ENCODE measurements at regions not wholly inside any gene's neighbourhood (a gene's known extent, or its start where the extent isn't known, plus 50 kb on each side); places are given as distances from the start of the nearest gene placed in this dataset.

- no peak for DNase-seq
- H3K27me3 Mint-ChIP-seq (ENCODE audit: low read depth, poor library complexity) = no peaks in the 10 kb centered on the region
These were observed 356.2 kb upstream of the NUDT12 start for GRCh38 chr5:103918668-103919367.

DNA sequence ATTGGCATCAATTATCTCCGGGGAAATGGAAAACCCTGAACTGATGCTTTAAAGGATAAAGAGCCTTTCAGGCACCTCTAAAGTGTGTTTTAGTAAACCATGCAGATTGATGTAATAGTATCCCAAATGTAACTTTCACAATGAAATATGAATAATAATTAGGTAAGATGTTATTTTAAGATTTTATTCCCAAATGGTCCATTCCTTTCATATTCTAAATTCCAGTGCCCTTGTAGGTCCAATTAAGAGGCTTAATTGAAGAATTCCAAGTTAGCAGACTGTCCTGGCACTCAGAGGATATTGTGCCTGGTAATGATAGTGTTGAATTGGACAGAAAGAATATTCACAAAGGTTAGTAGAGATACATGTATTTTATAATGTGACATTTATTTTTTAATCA, 352.5 kb upstream of the NUDT12 start:
- DNase-seq = no peak
- H3K4me3 Mint-ChIP-seq = no peak overlapping the region
- TF ChIP-seq, protein P1, sequence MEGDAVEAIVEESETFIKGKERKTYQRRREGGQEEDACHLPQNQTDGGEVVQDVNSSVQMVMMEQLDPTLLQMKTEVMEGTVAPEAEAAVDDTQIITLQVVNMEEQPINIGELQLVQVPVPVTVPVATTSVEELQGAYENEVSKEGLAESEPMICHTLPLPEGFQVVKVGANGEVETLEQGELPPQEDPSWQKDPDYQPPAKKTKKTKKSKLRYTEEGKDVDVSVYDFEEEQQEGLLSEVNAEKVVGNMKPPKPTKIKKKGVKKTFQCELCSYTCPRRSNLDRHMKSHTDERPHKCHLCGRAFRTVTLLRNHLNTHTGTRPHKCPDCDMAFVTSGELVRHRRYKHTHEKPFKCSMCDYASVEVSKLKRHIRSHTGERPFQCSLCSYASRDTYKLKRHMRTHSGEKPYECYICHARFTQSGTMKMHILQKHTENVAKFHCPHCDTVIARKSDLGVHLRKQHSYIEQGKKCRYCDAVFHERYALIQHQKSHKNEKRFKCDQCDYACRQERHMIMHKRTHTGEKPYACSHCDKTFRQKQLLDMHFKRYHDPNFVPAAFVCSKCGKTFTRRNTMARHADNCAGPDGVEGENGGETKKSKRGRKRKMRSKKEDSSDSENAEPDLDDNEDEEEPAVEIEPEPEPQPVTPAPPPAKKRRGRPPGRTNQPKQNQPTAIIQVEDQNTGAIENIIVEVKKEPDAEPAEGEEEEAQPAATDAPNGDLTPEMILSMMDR (IDR thresholded peaks at IDR 0.05) = no peak
- H3K36me3 Mint-ChIP-seq (ENCODE audit: low read depth) = no peaks in the 10 kb centered on the region
- peaks cover 30% of the 10 kb centered on the region for H3K4me1 Mint-ChIP-seq
- H3K9me3 Mint-ChIP-seq = no peaks in the 10 kb centered on the region
- H3K27me3 Mint-ChIP-seq (ENCODE audit: low read depth, poor library complexity) = no peaks in the 10 kb centered on the region
- H3K27ac Mint-ChIP-seq = no peak overlapping the region

More at GRCh38 chr5:103918668-103919367, 356.2 kb upstream of the NUDT12 start:
- TF ChIP-seq, protein P1 (IDR thresholded peaks at IDR 0.05) = no peak
- Mint-ChIP-seq H3K27ac (peak overlapping the region; percentile 61), H3K4me1 (peaks cover 22% of the 10 kb centered on the region), H3K4me3 (no peak overlapping the region), H3K36me3 (ENCODE audit: low read depth) (no peaks in the 10 kb centered on the region), H3K9me3 (no peaks in the 10 kb centered on the region)

DNA sequence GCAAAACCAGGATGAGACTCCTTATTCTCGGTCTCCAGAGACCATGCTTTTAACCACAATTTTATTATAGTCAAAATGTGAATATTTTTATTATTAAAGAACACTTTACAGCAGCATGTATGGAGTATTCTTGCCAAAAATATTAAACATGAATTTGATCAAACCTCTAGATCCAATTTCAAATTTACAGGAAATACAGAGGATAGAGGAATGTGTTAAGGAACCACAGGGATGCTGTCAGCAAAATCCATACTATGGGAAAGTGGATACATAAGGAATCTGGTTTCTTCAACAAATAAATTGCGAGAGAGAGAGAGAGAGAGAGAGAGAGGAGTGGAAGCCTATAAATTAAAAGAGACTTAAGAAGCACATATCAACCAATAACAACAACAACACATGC, 348.2 kb upstream of the NUDT12 start:
- Mint-ChIP-seq H3K27me3 (ENCODE audit: low read depth, poor library complexity) (no peaks in the 10 kb centered on the region), H3K27ac (no peak overlapping the region), H3K36me3 (ENCODE audit: low read depth) (no peaks in the 10 kb centered on the region), H3K4me1 (peaks cover 43% of the 10 kb centered on the region), H3K9me3 (no peaks in the 10 kb centered on the region), H3K4me3 (no peak overlapping the region)
- DNase-seq = no peak
- TF ChIP-seq, protein P1 (IDR thresholded peaks at IDR 0.05) = no peak

GRCh38 chr5:103910011-103910410, 347.4 kb upstream of the NUDT12 start:
- DNase-seq = no peak
- no peaks in the 10 kb centered on the region for H3K9me3 Mint-ChIP-seq
- peaks cover 43% of the 10 kb centered on the region for H3K4me1 Mint-ChIP-seq
- peak overlapping the region; percentile 88 for H3K27ac Mint-ChIP-seq
- TF ChIP-seq, protein P1 (IDR thresholded peaks at IDR 0.05) = no peak
- H3K27me3 Mint-ChIP-seq (ENCODE audit: low read depth, poor library complexity) = no peaks in the 10 kb centered on the region
- H3K36me3 Mint-ChIP-seq (ENCODE audit: low read depth) = peaks cover 5% of the 10 kb centered on the region
- peak overlapping the region; percentile 49 for H3K4me3 Mint-ChIP-seq

- Mint-ChIP-seq H3K36me3 (ENCODE audit: low read depth) (peaks cover 10% of the 10 kb centered on the region), H3K27me3 (ENCODE audit: low read depth, poor library complexity) (no peaks in the 10 kb centered on the region), H3K9me3 (peaks cover 5% of the 10 kb centered on the region), H3K27ac (peak overlapping the region; percentile 57), H3K4me1 (peaks cover 43% of the 10 kb centered on the region), H3K4me3 (peak overlapping the region; percentile 49)
- TF ChIP-seq, protein P1 (IDR thresholded peaks at IDR 0.05) = no peak
- DNase-seq = no peak
These were observed 346.8 kb upstream of the NUDT12 start for GRCh38 chr5:103909391-103909790.

Measured in nephron progenitor cell (in vitro differentiated cells).